ENCODE measurements at regions not wholly inside any gene's neighbourhood (a gene's known extent, or its start where the extent isn't known, plus 50 kb on each side); places are given as distances from the start of the nearest gene placed in this dataset.

DNA sequence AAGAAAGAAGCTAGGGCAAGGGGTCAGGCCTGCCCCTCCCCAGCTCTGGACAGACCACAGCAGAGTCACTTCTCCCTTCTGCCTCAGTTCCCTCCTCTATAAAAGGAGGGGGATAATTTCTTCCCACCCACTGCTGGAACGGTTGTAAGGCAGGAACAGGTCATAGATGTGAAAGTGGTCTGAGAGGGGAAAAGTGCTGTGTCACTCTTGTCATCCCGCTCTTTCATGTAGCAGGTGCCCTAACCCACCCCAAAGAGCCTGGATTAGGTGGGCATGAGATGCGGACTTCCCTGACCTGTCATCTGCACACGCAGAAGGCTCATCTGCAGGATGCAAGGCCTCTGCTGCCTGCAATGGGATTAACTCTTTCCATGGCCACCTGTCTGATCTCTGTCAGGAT lies 218.2 kb upstream of the LRFN2 start:
- no peaks in the 10 kb centered on the region for H3K36me3 ChIP-seq
- no peaks in the 10 kb centered on the region for H3K9me3 ChIP-seq (replicated peaks in 1 of 11)
- no peak overlapping the region for H3K27ac ChIP-seq
- no peak for TF ChIP-seq Cebpa-rat (IDR thresholded peaks at IDR 0.05)
- H4K20me1 ChIP-seq, result no peaks in the 10 kb centered on the region
- peaks cover 36 to 66% (median 53%) of the 10 kb centered on the region in 10 experiments for H3K4me1 ChIP-seq
- no peak overlapping the region for H3K4me3 ChIP-seq
- H3K4me2 ChIP-seq, result peak overlapping the region in 5 of 11 experiments; percentile 65 to 84 (median 83); a peak in 7 of 22 replicates
- no peak overlapping the region for H3K9ac ChIP-seq
- no peaks in the 10 kb centered on the region for H3K27me3 ChIP-seq

DNA sequence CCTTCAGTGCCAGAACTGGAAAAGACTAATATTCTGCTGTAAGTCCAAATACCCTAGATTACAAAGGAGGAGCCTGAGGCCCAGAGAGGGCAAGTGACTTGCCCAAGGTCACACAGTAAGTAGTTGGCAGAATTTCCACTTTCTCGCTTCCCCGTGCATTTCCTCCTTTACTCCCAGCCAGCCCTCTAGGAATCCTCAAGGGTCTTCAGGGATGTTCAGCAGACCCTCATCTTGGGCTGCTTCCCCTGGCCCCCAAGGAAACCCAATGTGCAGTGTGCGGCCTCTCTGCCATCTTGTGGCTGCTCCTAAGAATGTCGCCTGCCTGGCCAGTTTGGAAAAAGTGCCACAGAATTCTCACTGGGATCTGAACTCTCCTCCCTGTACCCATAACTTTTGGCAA lies 217.7 kb upstream of the LRFN2 start:
- no peaks in the 10 kb centered on the region for H3K9me3 ChIP-seq (replicated peaks in 1 of 11)
- H3K9ac ChIP-seq, result peak overlapping the region in 1 of 11 experiments; percentile 18; a peak in 1 of 22 replicates
- H3K36me3 ChIP-seq, result no peaks in the 10 kb centered on the region
- no peak for TF ChIP-seq Cebpa-rat (IDR thresholded peaks at IDR 0.05)
- H3K4me3 ChIP-seq, result no peak overlapping the region
- peak overlapping the region; percentile 56 to 84 (median 73); a peak in 20 of 22 replicates for H3K4me2 ChIP-seq
- no peaks in the 10 kb centered on the region for H4K20me1 ChIP-seq
- no peaks in the 10 kb centered on the region for H3K27me3 ChIP-seq
- peaks cover 36 to 66% (median 53%) of the 10 kb centered on the region in 10 experiments for H3K4me1 ChIP-seq
- peak overlapping the region in 3 of 11 experiments; percentile 2 to 44 (median 42); a peak in 6 of 22 replicates for H3K27ac ChIP-seq

DNA sequence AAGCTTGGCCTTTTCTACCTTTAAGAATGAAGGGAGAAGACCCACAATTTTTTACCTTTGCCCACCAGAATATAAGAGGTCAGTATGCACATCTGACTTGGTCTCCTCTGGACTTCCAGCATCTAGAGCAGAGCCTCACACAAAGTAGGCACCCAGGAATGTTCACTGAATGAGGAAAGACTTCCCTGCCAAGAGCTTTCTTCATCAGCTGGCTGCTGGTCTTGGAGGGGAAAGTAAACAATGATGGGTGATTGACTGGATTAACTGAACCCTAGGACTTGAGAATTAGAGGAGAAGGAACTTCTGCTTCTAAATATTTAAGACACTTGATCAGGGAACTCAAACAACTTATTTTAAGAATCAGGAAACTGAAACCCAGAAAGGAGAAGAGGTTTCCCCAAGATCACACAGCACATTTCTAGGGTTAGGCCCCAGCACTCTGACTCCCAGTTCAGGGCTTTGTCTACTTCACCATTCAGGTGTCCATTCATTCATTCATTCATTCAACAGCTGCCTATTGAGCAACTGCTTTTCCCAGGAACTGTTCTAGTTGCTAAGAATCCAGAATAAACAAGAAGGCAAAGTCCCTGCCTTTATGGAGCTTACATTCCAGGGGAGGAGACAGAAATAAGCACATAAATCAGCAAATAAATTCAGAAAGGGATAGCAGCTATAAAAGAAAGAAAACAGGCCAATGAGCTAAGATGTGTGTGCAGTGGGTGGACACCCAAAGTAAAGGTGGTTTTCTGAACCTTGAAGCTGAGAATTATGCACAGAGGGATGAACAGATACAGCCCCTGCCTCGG lies 216.9 kb upstream of the LRFN2 start:
- H3K4me2 ChIP-seq, result peak overlapping the region; percentile 56 to 84 (median 73)
- peak overlapping the region in 7 of 11 experiments; percentile 22 to 44 (median 32); a peak in 13 of 22 replicates for H3K27ac ChIP-seq
- H3K4me3 ChIP-seq, result no peak overlapping the region
- H3K4me1 ChIP-seq, result peaks cover 36 to 66% (median 53%) of the 10 kb centered on the region in 10 experiments
- peak overlapping the region in 2 of 11 experiments; percentile 16 to 18; a peak in 2 of 22 replicates for H3K9ac ChIP-seq
- H3K27me3 ChIP-seq, result no peaks in the 10 kb centered on the region
- no peak for TF ChIP-seq Cebpa-rat (IDR thresholded peaks at IDR 0.05)
- H4K20me1 ChIP-seq, result no peaks in the 10 kb centered on the region
- H3K9me3 ChIP-seq (replicated peaks in 1 of 11), result no peaks in the 10 kb centered on the region
- H3K36me3 ChIP-seq, result no peaks in the 10 kb centered on the region

DNA sequence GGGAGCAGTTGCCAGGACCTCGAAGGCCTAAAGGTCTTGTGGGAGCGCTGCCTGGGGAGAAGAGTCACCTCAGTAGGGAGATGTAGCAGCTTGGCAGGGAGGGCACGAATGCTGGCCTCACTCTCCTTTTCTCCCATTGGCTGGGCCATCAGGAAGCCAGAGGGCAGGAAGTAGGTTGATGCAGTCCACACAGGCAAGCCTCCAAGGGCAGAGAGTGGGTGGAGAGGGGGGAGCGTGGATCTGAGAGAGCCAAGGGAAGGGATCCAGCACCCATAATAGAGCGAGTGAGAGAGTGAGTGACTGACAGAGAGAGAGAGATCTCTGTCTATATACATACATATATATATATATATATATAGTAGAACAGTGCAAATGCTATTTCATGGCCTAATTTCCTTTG lies 215.3 kb upstream of the LRFN2 start:
- no peak for TF ChIP-seq Cebpa-rat (IDR thresholded peaks at IDR 0.05)
- Histone ChIP-seq H3K9ac (no peak overlapping the region), H4K20me1 (no peaks in the 10 kb centered on the region), H3K4me2 (peak overlapping the region; percentile 6 to 84 (median 25); a peak in 14 of 22 replicates), H3K4me3 (no peak overlapping the region), H3K4me1 (peaks cover 36 to 62% (median 50%) of the 10 kb centered on the region in 10 experiments), H3K9me3 (replicated peaks in 1 of 11) (no peaks in the 10 kb centered on the region), H3K36me3 (no peaks in the 10 kb centered on the region), H3K27ac (peak overlapping the region in 1 of 11 experiments; percentile 23; a peak in 1 of 22 replicates), H3K27me3 (no peaks in the 10 kb centered on the region)

DNA sequence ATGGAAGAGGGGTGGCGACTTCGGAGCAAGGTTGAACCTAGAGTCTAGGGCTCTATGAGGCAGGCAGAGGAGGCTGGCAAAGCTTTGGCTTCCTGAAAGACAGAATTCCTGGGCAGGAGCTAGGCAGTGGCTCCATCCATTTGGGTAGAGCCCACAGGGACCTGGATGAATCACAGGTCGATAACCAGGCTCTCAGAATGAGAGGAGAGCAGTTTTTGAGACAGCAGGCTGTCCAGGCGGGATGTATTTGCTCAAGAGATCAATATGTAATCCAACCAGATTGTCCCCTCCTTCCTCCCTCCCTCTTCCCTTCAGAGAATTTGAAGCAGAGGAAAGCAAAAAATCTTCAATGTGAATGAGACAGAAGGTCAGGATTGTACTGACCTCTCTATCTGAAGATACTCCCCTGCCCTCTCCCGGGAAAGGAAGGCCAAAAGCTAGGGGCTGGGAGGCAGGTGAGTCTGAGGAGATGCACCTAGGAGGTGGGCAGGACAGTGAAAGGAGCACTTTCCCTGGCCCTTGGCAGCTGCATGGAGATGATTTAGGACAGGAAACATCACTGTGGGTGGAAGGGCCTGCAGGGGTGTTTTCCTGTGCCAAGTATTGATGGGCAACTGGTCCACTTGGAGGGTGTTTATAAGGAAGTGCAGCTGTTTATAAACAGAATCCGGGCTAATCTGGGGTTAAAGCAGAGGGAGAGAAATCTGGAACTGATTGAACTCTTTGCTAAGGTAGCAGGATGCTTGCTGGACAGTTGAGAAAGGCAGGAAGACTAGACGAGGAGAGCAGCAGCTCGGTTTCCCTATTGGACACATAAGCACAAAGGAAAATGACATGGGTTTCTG lies 212.4 kb upstream of the LRFN2 start:
- no peaks in the 10 kb centered on the region for H3K27me3 ChIP-seq
- no peak overlapping the region for H3K4me2 ChIP-seq
- no peaks in the 10 kb centered on the region for H3K9me3 ChIP-seq (replicated peaks in 1 of 11)
- peaks cover 34 to 46% (median 39%) of the 10 kb centered on the region in 10 experiments for H3K4me1 ChIP-seq
- TF ChIP-seq Cebpa-rat (IDR thresholded peaks at IDR 0.05), result no peak
- no peak overlapping the region for H3K4me3 ChIP-seq
- no peaks in the 10 kb centered on the region for H3K36me3 ChIP-seq
- H4K20me1 ChIP-seq, result no peaks in the 10 kb centered on the region
- H3K27ac ChIP-seq, result no peak overlapping the region
- H3K9ac ChIP-seq, result no peak overlapping the region

DNA sequence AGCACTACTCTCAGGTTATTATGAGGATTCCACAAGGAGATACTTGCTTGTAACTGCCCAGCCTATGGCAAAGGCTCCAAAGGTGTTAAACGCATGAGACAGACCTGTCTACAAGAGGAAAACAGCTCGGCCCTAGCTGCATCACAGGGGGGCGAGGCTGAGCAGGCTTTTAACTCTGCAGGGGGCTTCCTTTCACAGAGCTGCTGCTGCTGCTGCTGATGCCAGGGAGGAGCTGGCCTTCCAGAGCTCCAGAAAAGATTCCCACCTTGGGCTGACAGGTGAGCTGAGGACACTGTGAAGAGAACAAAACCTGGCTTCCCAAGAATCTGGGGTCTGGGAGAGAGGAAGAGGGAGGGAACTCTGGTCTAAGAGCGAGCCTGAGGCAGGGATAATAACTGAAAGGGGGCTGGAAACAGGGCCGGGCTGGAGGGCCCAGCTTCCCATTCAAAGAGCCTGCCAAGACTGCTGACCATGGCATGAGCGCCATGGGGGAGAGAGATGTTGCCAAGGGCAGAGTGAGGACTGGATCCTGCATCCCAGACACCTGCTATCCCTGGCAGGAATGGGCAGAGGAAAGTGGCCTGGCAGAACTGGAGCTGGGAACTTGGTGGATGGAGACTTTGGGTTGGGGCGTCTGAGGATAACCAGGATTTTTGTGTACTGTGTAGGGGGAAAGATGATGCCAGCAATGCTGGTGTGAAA lies 211.1 kb upstream of the LRFN2 start:
- no peak for TF ChIP-seq Cebpa-rat (IDR thresholded peaks at IDR 0.05)
- H4K20me1 ChIP-seq, result no peaks in the 10 kb centered on the region
- no peak overlapping the region for H3K4me3 ChIP-seq
- H3K4me2 ChIP-seq, result no peak overlapping the region
- no peaks in the 10 kb centered on the region for H3K27me3 ChIP-seq
- no peak overlapping the region for H3K27ac ChIP-seq
- no peaks in the 10 kb centered on the region for H3K36me3 ChIP-seq
- peaks cover 21 to 33% (median 26%) of the 10 kb centered on the region in 10 experiments for H3K4me1 ChIP-seq
- no peak overlapping the region for H3K9ac ChIP-seq
- H3K9me3 ChIP-seq (replicated peaks in 1 of 11), result no peaks in the 10 kb centered on the region

DNA sequence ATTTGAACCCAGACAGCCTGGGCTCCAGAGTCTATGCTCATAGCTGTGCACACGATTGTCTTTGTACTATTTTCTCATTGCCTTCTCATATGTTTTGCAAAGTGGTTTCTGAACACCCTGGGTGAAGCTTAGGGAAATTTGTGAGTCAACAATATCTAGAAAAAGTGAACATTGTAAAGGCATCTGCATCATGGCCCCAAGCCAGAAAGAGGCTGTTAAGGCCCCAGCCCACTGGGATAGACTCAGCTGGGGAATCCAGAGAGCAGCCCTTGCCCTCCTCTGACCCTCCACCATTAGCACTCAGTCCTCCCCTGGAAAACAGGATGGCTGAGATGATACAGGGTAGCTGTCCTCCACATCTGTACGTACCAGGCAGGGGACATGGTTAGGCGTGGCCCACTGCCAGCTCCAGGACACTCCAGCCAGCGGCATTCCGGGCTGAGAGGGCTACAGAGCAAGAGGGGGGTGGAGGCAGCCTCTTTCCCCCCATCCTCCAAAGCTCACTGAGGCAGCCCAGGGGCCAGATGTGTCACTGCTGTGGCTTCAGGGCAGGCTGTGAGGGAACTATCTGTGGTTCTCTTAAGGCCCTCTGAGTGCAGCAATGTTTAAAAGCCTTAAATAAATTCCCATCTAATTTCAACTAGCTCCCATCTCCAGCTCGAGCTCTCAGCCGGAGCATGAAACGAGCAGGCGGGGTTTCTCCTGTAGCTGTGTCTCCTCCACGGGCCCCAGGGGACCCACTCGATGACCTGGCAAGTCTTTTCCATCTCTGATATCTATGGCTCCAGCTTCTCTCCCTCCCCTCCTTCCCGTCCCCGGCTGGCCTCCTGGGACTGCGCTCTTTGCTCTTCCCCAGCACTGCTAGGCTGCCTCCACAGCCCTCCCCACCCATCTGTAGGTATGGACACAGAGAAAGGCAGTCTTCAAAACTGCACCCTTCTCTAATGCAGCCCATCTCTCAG lies 209.4 kb upstream of the LRFN2 start:
- no peak overlapping the region; a peak in 1 of 22 replicates for H3K27ac ChIP-seq
- H3K4me2 ChIP-seq, result peak overlapping the region in 9 of 11 experiments; percentile 31 to 74 (median 59); a peak in 17 of 22 replicates
- H3K9me3 ChIP-seq (replicated peaks in 1 of 11), result no peaks in the 10 kb centered on the region
- H3K36me3 ChIP-seq, result no peaks in the 10 kb centered on the region
- H4K20me1 ChIP-seq, result no peaks in the 10 kb centered on the region
- no peaks in the 10 kb centered on the region for H3K27me3 ChIP-seq
- TF ChIP-seq Cebpa-rat (IDR thresholded peaks at IDR 0.05), result no peak
- no peak overlapping the region for H3K4me3 ChIP-seq
- H3K9ac ChIP-seq, result peak overlapping the region in 3 of 11 experiments; percentile 5 to 45 (median 28); a peak in 4 of 22 replicates
- H3K4me1 ChIP-seq, result peaks cover 6 to 16% (median 13%) of the 10 kb centered on the region in 10 experiments

DNA sequence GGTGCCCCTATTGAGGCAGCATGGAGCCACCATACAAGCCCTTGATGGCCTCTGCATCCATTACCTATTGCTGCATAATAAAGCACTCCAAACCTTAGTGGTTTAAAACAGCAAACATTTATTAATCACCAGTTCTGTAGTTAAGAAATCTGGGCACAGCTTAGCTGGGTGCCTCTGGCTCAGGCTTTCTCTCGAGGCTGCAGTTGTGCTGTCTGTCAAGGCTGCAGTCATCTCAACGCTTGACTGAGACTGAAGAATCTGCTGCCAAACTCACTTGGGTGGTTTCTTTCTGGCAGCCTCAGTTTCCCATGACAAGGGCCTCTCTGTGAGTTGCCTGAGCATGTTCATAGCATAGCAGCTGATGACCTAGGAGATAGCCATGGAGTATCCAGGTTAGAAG lies 207.4 kb upstream of the LRFN2 start:
- no peaks in the 10 kb centered on the region for H3K36me3 ChIP-seq
- peaks cover 0 to 15% (median 12%) of the 10 kb centered on the region in 10 experiments; a peak in 16 of 20 replicates for H3K4me1 ChIP-seq
- H4K20me1 ChIP-seq, result no peaks in the 10 kb centered on the region
- no peak overlapping the region for H3K4me2 ChIP-seq
- TF ChIP-seq Cebpa-rat (IDR thresholded peaks at IDR 0.05), result no peak
- H3K9ac ChIP-seq, result no peak overlapping the region
- no peak overlapping the region for H3K27ac ChIP-seq
- no peaks in the 10 kb centered on the region for H3K9me3 ChIP-seq (replicated peaks in 1 of 11)
- H3K4me3 ChIP-seq, result no peak overlapping the region
- no peaks in the 10 kb centered on the region for H3K27me3 ChIP-seq

Measured in BLaER1 treated with 17β-estradiol and CSF1 and Interleukin-3, amounts not matched to agents 10 nM and 100 nM (cell line).